OCI-LY1 (cell line): ENCODE measurements at regions not wholly inside any gene's neighbourhood (a gene's known extent, or its start where the extent isn't known, plus 50 kb on each side); places are given as distances from the start of the nearest gene placed in this dataset.

Experiments
- H2AFZ ChIP-seq: fragments of 200-600 bp; sonication (generic), shearing (Covaris generic); 2 replicates; pipeline ENCODE4 v1.6.0; 2014; ENCODE audit warnings: antibody characterized with exemption, mild to moderate bottlenecking, low read length
- H3F3A ChIP-seq: fragments of 200-600 bp; sonication (generic), shearing (Covaris generic); 2 replicates; pipeline ENCODE4 v1.6.0; 2014; ENCODE audit warnings: mild to moderate bottlenecking, antibody characterized with exemption, low read length, moderate library complexity; ENCODE audit not compliant: insufficient read depth
- H3K27ac ChIP-seq: fragments of 200-600 bp; sonication (generic); 2 replicates; pipeline ENCODE4 v1.5.1; 2014; ENCODE audit warnings: low read length, mixed run types, mild to moderate bottlenecking, low read depth; ENCODE audit not compliant: poor library complexity, severe bottlenecking
- H3K27me3 ChIP-seq: fragments of 200-600 bp; sonication (generic); 2 replicates; pipeline ENCODE4 v1.6.0; 2014; ENCODE audit warnings: antibody characterized with exemption, mild to moderate bottlenecking, low read length, moderate library complexity; ENCODE audit not compliant: insufficient read depth
- H3K36me3 ChIP-seq: fragments of 200-600 bp; sonication (generic); 2 replicates; pipeline ENCODE4 v1.6.1; 2014; ENCODE audit warnings: mild to moderate bottlenecking, antibody characterized with exemption, low read length, moderate library complexity, mixed read lengths; ENCODE audit not compliant: insufficient read depth
- H3K4me1 ChIP-seq: fragments of 200-600 bp; sonication (generic); 2 replicates; pipeline ENCODE4 v1.5.1; 2014; ENCODE audit warnings: mild to moderate bottlenecking, low read length, moderate library complexity; ENCODE audit not compliant: insufficient read depth, severe bottlenecking
- H3K4me2 ChIP-seq: fragments of 200-600 bp; sonication (generic), shearing (Covaris generic); 2 replicates; pipeline ENCODE4 v1.6.1; 2014; ENCODE audit warnings: low read length
- H3K4me3 ChIP-seq: fragments of 200-600 bp; sonication (generic); 2 replicates; pipeline ENCODE4 v1.5.1; 2014; ENCODE audit warnings: low read length, low read depth, mild to moderate bottlenecking, mixed read lengths; ENCODE audit not compliant: poor library complexity, severe bottlenecking
- H3K79me2 ChIP-seq: fragments of 200-600 bp; shearing (Covaris generic); 2 replicates; pipeline ENCODE4 v1.6.1; 2016; ENCODE audit warnings: mixed run types, low read length, mixed read lengths; ENCODE audit not compliant: insufficient read depth
- H3K9ac ChIP-seq: fragments of 200-600 bp; sonication (generic), shearing (Covaris generic); 2 replicates; pipeline ENCODE4 v1.6.1; 2014; ENCODE audit warnings: mild to moderate bottlenecking, low read length, mixed read lengths
- H3K9me2 ChIP-seq: fragments of 200-600 bp; sonication (generic), shearing (Covaris generic); 2 replicates; pipeline ENCODE4 v1.6.1; 2014; ENCODE audit warnings: low read depth, mild to moderate bottlenecking, low read length, mixed read lengths
- H3K9me3 ChIP-seq: fragments of 200-600 bp; shearing (Covaris generic); 2 replicates; pipeline ENCODE4 v1.6.1; 2014; ENCODE audit warnings: low read length, mixed read lengths
- H4K20me1 ChIP-seq: fragments of 200-600 bp; sonication (generic), shearing (Covaris generic); 2 replicates; pipeline ENCODE4 v1.6.0; 2016; ENCODE audit warnings: mild to moderate bottlenecking, low read length; ENCODE audit not compliant: insufficient read depth
- CTCF ChIP-seq: fragments of 200-600 bp; sonication (generic), shearing (Covaris generic); IDR thresholded peaks from 2 replicates; pipeline ENCODE4 v1.5.1; 2017; ENCODE audit warnings: mild to moderate bottlenecking, antibody characterized with exemption, low read length, moderate library complexity, mixed read lengths
- EZH2 ChIP-seq: fragments of 200-600 bp; sonication (generic), shearing (Covaris generic); IDR thresholded peaks from 2 replicates; pipeline ENCODE4 v1.8.0; 2017; ENCODE audit warnings: borderline replicate concordance, mixed run types, mild to moderate bottlenecking, antibody characterized with exemption, low read length, moderate library complexity, mixed read lengths

- no peak for TF ChIP-seq CTCF
- no peak for TF ChIP-seq EZH2
- H3K4me2 ChIP-seq = no peak overlapping the region
- no peak overlapping the region for H3K9ac ChIP-seq
- no peaks in the 10 kb centered on the region for H3K27me3 ChIP-seq
- H3K36me3 ChIP-seq = no peaks in the 10 kb centered on the region
- H3K79me2 ChIP-seq = no peaks in the 10 kb centered on the region
- H3F3A ChIP-seq = no peaks in the 10 kb centered on the region
- H3K9me3 ChIP-seq = no peaks in the 10 kb centered on the region
- no peaks in the 10 kb centered on the region for H3K9me2 ChIP-seq
- no peaks in the 10 kb centered on the region for H4K20me1 ChIP-seq
- H2AFZ ChIP-seq = no peak overlapping the region
- no peaks in the 10 kb centered on the region for H3K4me1 ChIP-seq
- no peak overlapping the region for H3K27ac ChIP-seq
- H3K4me3 ChIP-seq = no peak overlapping the region
These were observed 128.1 kb upstream of the FAM174A start for GRCh38 chr5:100407053-100407452.

DNA sequence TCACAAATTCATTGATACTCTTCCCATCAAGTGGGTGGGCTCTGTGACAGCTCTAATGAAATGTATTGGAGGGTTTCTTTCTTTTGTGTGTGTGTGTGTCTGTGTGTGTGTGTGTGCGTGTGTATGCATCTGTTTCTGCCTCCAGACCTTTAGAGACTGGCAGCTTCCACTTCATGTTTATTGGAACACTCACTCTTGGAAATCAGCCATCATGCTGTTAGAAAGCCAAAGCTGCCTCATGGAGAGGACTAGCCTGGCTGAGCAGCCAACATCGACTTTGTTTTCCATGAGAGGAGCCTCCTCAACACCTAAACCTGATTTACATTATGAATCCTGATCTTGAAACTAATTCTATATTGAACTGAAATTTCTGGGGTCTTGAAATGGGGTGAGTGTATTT lies 128.5 kb upstream of the FAM174A start:
- no peak for TF ChIP-seq CTCF
- TF ChIP-seq EZH2 = no peak
- H3K9me2 ChIP-seq = no peaks in the 10 kb centered on the region
- no peak overlapping the region for H3K4me2 ChIP-seq
- no peaks in the 10 kb centered on the region for H4K20me1 ChIP-seq
- no peak overlapping the region for H2AFZ ChIP-seq
- no peak overlapping the region for H3K4me3 ChIP-seq
- H3K27me3 ChIP-seq = no peaks in the 10 kb centered on the region
- H3K9me3 ChIP-seq = no peaks in the 10 kb centered on the region
- H3F3A ChIP-seq = no peaks in the 10 kb centered on the region
- H3K4me1 ChIP-seq = no peaks in the 10 kb centered on the region
- H3K79me2 ChIP-seq = no peaks in the 10 kb centered on the region
- H3K27ac ChIP-seq = no peak overlapping the region
- H3K36me3 ChIP-seq = no peaks in the 10 kb centered on the region
- no peak overlapping the region for H3K9ac ChIP-seq

- no peak for TF ChIP-seq CTCF
- no peak for TF ChIP-seq EZH2
- H3K9me2 ChIP-seq = no peaks in the 10 kb centered on the region
- no peaks in the 10 kb centered on the region for H3K27me3 ChIP-seq
- H3K36me3 ChIP-seq = no peaks in the 10 kb centered on the region
- no peaks in the 10 kb centered on the region for H4K20me1 ChIP-seq
- no peak overlapping the region for H3K9ac ChIP-seq
- H3K27ac ChIP-seq = no peak overlapping the region
- H3K9me3 ChIP-seq = no peaks in the 10 kb centered on the region
- no peak overlapping the region for H3K4me3 ChIP-seq
- no peak overlapping the region for H3K4me2 ChIP-seq
- H3K79me2 ChIP-seq = no peaks in the 10 kb centered on the region
- H3F3A ChIP-seq = no peaks in the 10 kb centered on the region
- no peak overlapping the region for H2AFZ ChIP-seq
- no peaks in the 10 kb centered on the region for H3K4me1 ChIP-seq
These were observed 133.1 kb upstream of the FAM174A start for GRCh38 chr5:100402071-100402470.
